ENCODE measurements at regions not wholly inside any gene's neighbourhood (a gene's known extent, or its start where the extent isn't known, plus 50 kb on each side); places are given as distances from the start of the nearest gene placed in this dataset.

DNA sequence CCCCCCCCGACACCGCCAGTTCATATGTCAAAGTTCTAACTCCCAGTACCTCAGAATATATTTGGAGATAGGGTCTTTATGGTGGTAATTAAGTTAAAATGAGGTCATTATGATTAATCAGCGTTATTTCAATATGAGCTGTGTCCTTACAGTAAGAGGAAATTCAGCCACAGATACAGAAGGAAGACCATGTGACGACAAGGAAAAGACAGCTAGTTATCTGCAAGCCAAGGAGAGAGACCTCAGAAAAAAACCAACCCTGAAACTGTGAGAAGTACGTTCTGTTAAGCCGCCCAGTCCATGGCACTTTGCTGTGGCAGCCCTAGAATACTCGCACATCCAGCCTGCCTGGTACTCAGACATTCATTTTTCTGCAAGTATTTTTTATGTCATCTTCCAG, 62.3 kb upstream of the ARL8B start:
- Histone ChIP-seq H3K9ac (ENCODE audit: insufficient read depth in 1 of 2, low read length in 2 of 2) (no peak overlapping the region), H3K4me3 (no peak overlapping the region), H3K27me3 (ENCODE audit: control insufficient read depth in 3 of 3, insufficient read depth in 3 of 3, low read length in 2 of 3) (no peaks in the 10 kb centered on the region), H3K27ac (ENCODE audit: low read depth in 1 of 2, low read length in 1 of 2) (no peak overlapping the region), H3K36me3 (ENCODE audit: control insufficient read depth in 4 of 4, insufficient read depth in 4 of 4, low read length in 4 of 4) (no peaks in the 10 kb centered on the region), H3K4me1 (ENCODE audit: control insufficient read depth in 5 of 5, insufficient read depth in 5 of 5, low read length in 5 of 5) (peaks cover 0 to 5% (median 2%) of the 10 kb centered on the region in 5 donors), H3K9me3 (ENCODE audit: control insufficient read depth in 4 of 4, insufficient read depth in 3 of 4, low read length in 3 of 4) (no peaks in the 10 kb centered on the region)
- DNase-seq (no peak), ATAC-seq (ENCODE audit: insufficient read depth, low FRiP score) (no peak)
- TF ChIP-seq, protein P1, sequence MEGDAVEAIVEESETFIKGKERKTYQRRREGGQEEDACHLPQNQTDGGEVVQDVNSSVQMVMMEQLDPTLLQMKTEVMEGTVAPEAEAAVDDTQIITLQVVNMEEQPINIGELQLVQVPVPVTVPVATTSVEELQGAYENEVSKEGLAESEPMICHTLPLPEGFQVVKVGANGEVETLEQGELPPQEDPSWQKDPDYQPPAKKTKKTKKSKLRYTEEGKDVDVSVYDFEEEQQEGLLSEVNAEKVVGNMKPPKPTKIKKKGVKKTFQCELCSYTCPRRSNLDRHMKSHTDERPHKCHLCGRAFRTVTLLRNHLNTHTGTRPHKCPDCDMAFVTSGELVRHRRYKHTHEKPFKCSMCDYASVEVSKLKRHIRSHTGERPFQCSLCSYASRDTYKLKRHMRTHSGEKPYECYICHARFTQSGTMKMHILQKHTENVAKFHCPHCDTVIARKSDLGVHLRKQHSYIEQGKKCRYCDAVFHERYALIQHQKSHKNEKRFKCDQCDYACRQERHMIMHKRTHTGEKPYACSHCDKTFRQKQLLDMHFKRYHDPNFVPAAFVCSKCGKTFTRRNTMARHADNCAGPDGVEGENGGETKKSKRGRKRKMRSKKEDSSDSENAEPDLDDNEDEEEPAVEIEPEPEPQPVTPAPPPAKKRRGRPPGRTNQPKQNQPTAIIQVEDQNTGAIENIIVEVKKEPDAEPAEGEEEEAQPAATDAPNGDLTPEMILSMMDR (IDR thresholded peaks at IDR 0.05; ENCODE audit: control extremely low read depth, extremely low read depth): no peak
- 76 to 77% methylated on average over 7 of the region's 7 CpGs for WGBS, 2 donors

DNA sequence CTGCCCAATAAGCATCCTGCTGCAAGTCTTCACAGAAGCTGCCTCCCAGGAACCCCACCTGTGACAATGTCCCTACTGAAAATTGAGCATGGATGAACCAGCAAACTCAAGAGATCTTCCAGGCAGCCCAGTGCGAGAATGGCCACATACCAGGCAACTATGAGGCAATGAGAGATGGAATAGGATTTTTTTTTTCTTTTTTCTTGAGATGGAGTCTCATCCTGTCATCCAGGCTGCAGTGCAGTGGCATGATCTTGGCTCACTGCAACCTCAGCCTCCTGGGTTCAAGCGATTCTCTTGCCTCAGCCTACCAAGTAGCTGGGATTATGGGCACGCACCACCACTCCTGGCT, 60.9 kb upstream of the ARL8B start:
- DNase-seq (no peak), ATAC-seq (ENCODE audit: insufficient read depth, low FRiP score) (no peak)
- no peak overlapping the region for H3K9ac ChIP-seq (ENCODE audit: insufficient read depth in 1 of 2, low read length in 2 of 2)
- H3K36me3 ChIP-seq (ENCODE audit: control insufficient read depth in 4 of 4, insufficient read depth in 4 of 4, low read length in 4 of 4): no peaks in the 10 kb centered on the region
- WGBS, 2 donors: 63 to 96% methylated on average over 3 of the region's 3 CpGs
- peaks cover 0 to 5% (median 2%) of the 10 kb centered on the region in 5 donors for H3K4me1 ChIP-seq (ENCODE audit: control insufficient read depth in 5 of 5, insufficient read depth in 5 of 5, low read length in 5 of 5)
- no peak overlapping the region for H3K27ac ChIP-seq (ENCODE audit: low read depth in 1 of 2, low read length in 1 of 2)
- H3K9me3 ChIP-seq (ENCODE audit: control insufficient read depth in 4 of 4, insufficient read depth in 3 of 4, low read length in 3 of 4): no peaks in the 10 kb centered on the region
- H3K27me3 ChIP-seq (ENCODE audit: control insufficient read depth in 3 of 3, insufficient read depth in 3 of 3, low read length in 2 of 3): no peaks in the 10 kb centered on the region
- no peak overlapping the region for H3K4me3 ChIP-seq
- TF ChIP-seq, protein P1 (IDR thresholded peaks at IDR 0.05; ENCODE audit: control extremely low read depth, extremely low read depth): no peak

DNA sequence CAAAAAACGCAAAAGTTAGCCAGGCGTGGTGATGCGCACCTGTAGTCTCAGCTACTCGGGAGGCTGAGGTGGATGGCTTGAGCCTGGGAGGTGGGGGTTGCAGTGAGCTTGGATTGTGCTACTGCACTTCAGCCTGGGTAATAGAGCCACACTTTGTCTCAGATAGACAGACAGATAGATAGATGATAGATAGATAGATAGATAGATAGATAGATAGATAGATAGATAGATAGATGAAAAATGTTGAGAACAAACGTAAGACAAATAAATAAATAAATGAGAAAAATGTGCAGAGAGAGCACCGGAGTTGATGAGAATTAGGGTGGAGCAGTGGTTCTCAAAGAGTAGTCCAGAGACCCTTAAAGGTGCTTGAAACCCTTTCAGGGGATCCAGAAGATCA, 58.4 kb upstream of the ARL8B start:
- no peak for DNase-seq
- TF ChIP-seq, protein P1 (IDR thresholded peaks at IDR 0.05; ENCODE audit: control extremely low read depth, extremely low read depth): no peak
- ATAC-seq (ENCODE audit: insufficient read depth, low FRiP score): no peak
- Histone ChIP-seq H3K9ac (ENCODE audit: insufficient read depth in 1 of 2, low read length in 2 of 2) (no peak overlapping the region), H3K4me1 (ENCODE audit: control insufficient read depth in 5 of 5, insufficient read depth in 5 of 5, low read length in 5 of 5) (peaks cover 0 to 2% (median 0%) of the 10 kb centered on the region in 5 donors), H3K4me3 (no peak overlapping the region), H3K9me3 (ENCODE audit: control insufficient read depth in 4 of 4, insufficient read depth in 3 of 4, low read length in 3 of 4) (no peaks in the 10 kb centered on the region), H3K27ac (ENCODE audit: low read depth in 1 of 2, low read length in 1 of 2) (no peak overlapping the region), H3K36me3 (ENCODE audit: control insufficient read depth in 4 of 4, insufficient read depth in 4 of 4, low read length in 4 of 4) (no peaks in the 10 kb centered on the region), H3K27me3 (ENCODE audit: control insufficient read depth in 3 of 3, insufficient read depth in 3 of 3, low read length in 2 of 3) (no peaks in the 10 kb centered on the region)
- 93 to 95% methylated on average over 6 of the region's 6 CpGs for WGBS, 2 donors

DNA sequence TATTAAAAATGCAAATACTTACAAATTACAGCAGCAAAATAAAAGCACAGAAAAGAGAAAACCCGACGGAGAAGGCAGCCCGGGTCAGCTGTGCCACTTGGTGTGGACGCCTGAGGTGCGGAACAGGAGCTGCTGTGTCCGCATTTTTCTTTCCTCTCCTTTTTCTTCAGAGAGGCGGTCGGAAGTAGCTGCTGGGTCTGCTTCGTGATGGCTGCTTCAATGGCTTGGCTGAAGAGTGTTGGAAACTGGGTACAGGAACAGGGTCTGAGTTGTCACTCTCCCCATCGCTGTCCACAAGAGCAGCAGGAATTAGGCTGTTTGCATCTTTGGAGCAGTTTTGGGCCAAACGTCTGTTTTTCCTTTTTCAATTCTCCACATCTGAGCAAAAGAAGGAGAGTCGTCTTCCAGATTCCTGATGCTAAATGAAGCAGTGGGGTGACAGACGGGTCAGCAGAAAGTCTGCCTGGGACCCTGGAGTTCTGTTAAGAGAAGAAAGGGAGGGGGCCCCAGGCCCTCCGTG, 53.5 kb upstream of the ARL8B start:
- no peak overlapping the region for H3K4me3 ChIP-seq
- TF ChIP-seq, protein P1 (IDR thresholded peaks at IDR 0.05; ENCODE audit: control extremely low read depth, extremely low read depth): no peak
- H3K27me3 ChIP-seq (ENCODE audit: control insufficient read depth in 3 of 3, insufficient read depth in 3 of 3, low read length in 2 of 3): no peaks in the 10 kb centered on the region
- no peaks in the 10 kb centered on the region for H3K9me3 ChIP-seq (ENCODE audit: control insufficient read depth in 4 of 4, insufficient read depth in 3 of 4, low read length in 3 of 4)
- no peak overlapping the region for H3K27ac ChIP-seq (ENCODE audit: low read depth in 1 of 2, low read length in 1 of 2)
- no peaks in the 10 kb centered on the region for H3K4me1 ChIP-seq (ENCODE audit: control insufficient read depth in 5 of 5, insufficient read depth in 5 of 5, low read length in 5 of 5)
- no peaks in the 10 kb centered on the region for H3K36me3 ChIP-seq (ENCODE audit: control insufficient read depth in 4 of 4, insufficient read depth in 4 of 4, low read length in 4 of 4)
- no peak for DNase-seq
- ATAC-seq (ENCODE audit: insufficient read depth, low FRiP score): no peak
- WGBS, 2 donors: 86 to 90% methylated on average over 14 of the region's 14 CpGs
- no peak overlapping the region for H3K9ac ChIP-seq (ENCODE audit: insufficient read depth in 1 of 2, low read length in 2 of 2)
